ENCODE measurements at regions not wholly inside any gene's neighbourhood (a gene's known extent, or its start where the extent isn't known, plus 50 kb on each side); places are given as distances from the start of the nearest gene placed in this dataset.

GRCh38 chr3:187946163-187946691 lies 201.0 kb upstream of the BCL6 start:
- Histone ChIP-seq H3K27ac (no peak overlapping the region), H3K9me3 (no peaks in the 10 kb centered on the region), H3K27me3 (no peaks in the 10 kb centered on the region), H3K4me3 (replicated peaks in 1 of 3) (no peak overlapping the region), H3K4me1 (no peaks in the 10 kb centered on the region), H3K36me3 (no peaks in the 10 kb centered on the region)
- no peak for TF ChIP-seq CTCF (IDR thresholded peaks at IDR 0.05)
- TF ChIP-seq POLR2A (IDR thresholded peaks at IDR 0.05), result no peak
- DNase-seq, result no peak
- intact Hi-C loops (cut with DNase I), result no loop called here
- 46 to 54% methylated on average over 4 of the region's 4 CpGs for WGBS, 2 donors

GRCh38 chr3:187946981-187947380 lies 201.7 kb upstream of the BCL6 start:
- H3K9me3 ChIP-seq, result no peaks in the 10 kb centered on the region
- intact Hi-C loops (cut with DNase I), result no loop called here
- no peak overlapping the region for H3K27ac ChIP-seq
- 70 to 73% methylated on average over 6 of the region's 6 CpGs for WGBS, 2 donors
- H3K36me3 ChIP-seq, result no peaks in the 10 kb centered on the region
- H3K4me3 ChIP-seq (replicated peaks in 1 of 3), result no peak overlapping the region
- no peaks in the 10 kb centered on the region for H3K27me3 ChIP-seq
- H3K4me1 ChIP-seq, result no peaks in the 10 kb centered on the region
- no peak for DNase-seq
- no peak for TF ChIP-seq CTCF (IDR thresholded peaks at IDR 0.05)
- TF ChIP-seq POLR2A (IDR thresholded peaks at IDR 0.05), result no peak

GRCh38 chr3:187947927-187948682 lies 202.8 kb upstream of the BCL6 start:
- Histone ChIP-seq H3K36me3 (no peaks in the 10 kb centered on the region), H3K9me3 (no peaks in the 10 kb centered on the region), H3K27me3 (no peaks in the 10 kb centered on the region), H3K4me3 (replicated peaks in 1 of 3) (no peak overlapping the region), H3K4me1 (no peaks in the 10 kb centered on the region), H3K27ac (no peak overlapping the region)
- intact Hi-C loops (cut with DNase I), result no loop called here
- WGBS, 2 donors, result 79 to 88% methylated on average over 5 of the region's 5 CpGs
- TF ChIP-seq POLR2A (IDR thresholded peaks at IDR 0.05), result no peak
- TF ChIP-seq CTCF (IDR thresholded peaks at IDR 0.05), result no peak
- no peak for DNase-seq

GRCh38 chr3:187949093-187949820 lies 204.0 kb upstream of the BCL6 start:
- TF ChIP-seq CTCF (IDR thresholded peaks at IDR 0.05), result no peak
- no peak for TF ChIP-seq POLR2A (IDR thresholded peaks at IDR 0.05)
- H3K4me3 ChIP-seq (replicated peaks in 1 of 3), result no peak overlapping the region
- H3K36me3 ChIP-seq, result no peaks in the 10 kb centered on the region
- no peaks in the 10 kb centered on the region for H3K4me1 ChIP-seq
- intact Hi-C loops (cut with DNase I), result no loop called here
- DNase-seq, result no peak
- H3K27me3 ChIP-seq, result no peaks in the 10 kb centered on the region
- no peaks in the 10 kb centered on the region for H3K9me3 ChIP-seq
- WGBS, 2 donors, result 79 to 98% methylated on average over 4 of the region's 4 CpGs
- no peak overlapping the region for H3K27ac ChIP-seq

GRCh38 chr3:187950671-187951070 lies 203.3 kb upstream of the LPP start:
- H3K27me3 ChIP-seq, result no peaks in the 10 kb centered on the region
- H3K4me1 ChIP-seq, result peaks cover 0 to 9% of the 10 kb centered on the region in 2 donors
- intact Hi-C loops (cut with DNase I), result no loop called here
- no peaks in the 10 kb centered on the region for H3K9me3 ChIP-seq
- DNase-seq, result no peak
- TF ChIP-seq CTCF (IDR thresholded peaks at IDR 0.05), result no peak
- no peak for TF ChIP-seq POLR2A (IDR thresholded peaks at IDR 0.05)
- H3K27ac ChIP-seq, result no peak overlapping the region
- H3K4me3 ChIP-seq (replicated peaks in 1 of 3), result no peak overlapping the region
- H3K36me3 ChIP-seq, result no peaks in the 10 kb centered on the region
- WGBS, 2 donors, result 74 to 90% methylated on average over 4 of the region's 4 CpGs

Data from thyroid gland (tissue), 4 donors.